HCT116 (cell line): ENCODE measurements at regions not wholly inside any gene's neighbourhood (a gene's known extent, or its start where the extent isn't known, plus 50 kb on each side); places are given as distances from the start of the nearest gene placed in this dataset.

Source experiments
- ATAC-seq: fragments of 200-7000 bp; cut with Tn5 transposase; 2 replicates; pipeline ENCODE4 v1.9.1; 2020; ENCODE audit warnings: mild to moderate bottlenecking, moderate library complexity
- BruUV-seq: library from RNA; stranded (reverse); fragments of 400-500 nt; replicated peaks from 2 replicates; lab custom pipeline; 2021; lab: Mats Ljungman, UMichigan
- CTCF ChIA-PET: fragments of 300-600 bp; sonication (Branson Sonifier 250); formaldehyde crosslinking; loops from one replicate; lab custom pipeline; 2021; ENCODE audit warnings: antibody characterized with exemption; lab: Charles Lee
- POLR2A ChIA-PET: fragments of 300-600, 350-600 bp; sonication (Branson Sonifier 250); formaldehyde crosslinking; loops from one replicate; lab custom pipeline; 2021; ENCODE audit warnings: antibody characterized with exemption; lab: Charles Lee
- RAD21 ChIA-PET, 2 experiments: fragments of 300-600 bp; sonication (Branson Sonifier 250); formaldehyde crosslinking; loops; one replicate each; lab custom pipeline; 2023; ENCODE audit warnings: low total read pairs in 2 of 2; ENCODE audit not compliant: uncharacterized antibody in 2 of 2, unreplicated experiment in 2 of 2, low non-redundant PET in 1 of 2; lab: Charles Lee
- DNase-seq: peaks from one replicate; pipeline ENCODE4 v3.0.0-alpha.2; 2010; ENCODE audit warnings: low read depth, low spot score
- H2AFZ ChIP-seq: fragments of 200-600 bp; shearing (Covaris generic), sonication (generic); 2 replicates; pipeline ENCODE4 v1.6.1; 2017; ENCODE audit warnings: low read depth, mixed run types, mixed read lengths, antibody characterized with exemption, low read length; ENCODE audit not compliant: poor library complexity, severe bottlenecking
- H3K27ac ChIP-seq: 2 replicates; pipeline ENCODE4 v1.5.1; 2012; ENCODE audit warnings: low read depth, low read length
- H3K27me3 ChIP-seq: fragments of 200-600 bp; sonication (generic); 2 replicates; pipeline ENCODE4 v1.6.1; 2016; ENCODE audit warnings: mixed run types, low read length, mixed read lengths; ENCODE audit not compliant: insufficient read depth
- H3K36me3 ChIP-seq, 2 experiments: fragments of 200-500 bp in 1 of 2; fragments of 200-600 bp in 1 of 2; sonication (Bioruptor generic) in 1 of 2; sonication (generic) in 1 of 2; 2 replicates each; pipeline versions ENCODE4 v1.5.1 to v1.6.1; 2014 to 2016; ENCODE audit warnings: low read length in 2 of 2, inconsistent platforms in 1 of 2, mixed read lengths in 1 of 2, mixed run types in 1 of 2; ENCODE audit not compliant: insufficient read depth in 2 of 2, control insufficient read depth in 1 of 2
- H3K4me1 ChIP-seq, 2 experiments: fragments of 200-600 bp in 1 of 2; sonication (generic) in 1 of 2; 2 replicates each; pipeline versions ENCODE4 v1.5.1 to v1.6.1; 2012 to 2017; ENCODE audit warnings: low read length in 2 of 2, inconsistent platforms in 1 of 2, mild to moderate bottlenecking in 1 of 2, mixed read lengths in 1 of 2, mixed run types in 1 of 2, moderate library complexity in 1 of 2; ENCODE audit not compliant: insufficient read depth in 2 of 2, control insufficient read depth in 1 of 2
- H3K4me2 ChIP-seq: fragments of 200-600 bp; sonication (generic); 2 replicates; pipeline ENCODE4 v1.6.1; 2017; ENCODE audit warnings: mixed run types, low read length, mixed read lengths
- H3K4me3 ChIP-seq, 2 experiments: fragments of 200-600 bp in 1 of 2; sonication (generic) in 1 of 2; replicated peaks in 1 of 2; 2 replicates each; pipeline ENCODE4 v1.5.1; 2011 to 2016; ENCODE audit warnings: low read length in 2 of 2, control low read depth in 1 of 2, low read depth in 1 of 2, mild to moderate bottlenecking in 1 of 2, mixed read lengths in 1 of 2, mixed run types in 1 of 2
- H3K79me2 ChIP-seq: fragments of 200-600 bp; sonication (generic); 2 replicates; pipeline ENCODE4 v1.6.1; 2017; ENCODE audit warnings: mild to moderate bottlenecking, mixed run types, low read length, moderate library complexity, mixed read lengths; ENCODE audit not compliant: insufficient read depth
- H3K9ac ChIP-seq: fragments of 200-600 bp; sonication (generic); 2 replicates; pipeline ENCODE4 v1.6.1; 2016; ENCODE audit warnings: low read length, mixed read lengths
- H3K9me2 ChIP-seq: fragments of 200-600 bp; sonication (generic), shearing (Covaris generic); 2 replicates; pipeline ENCODE4 v1.6.1; 2017; ENCODE audit warnings: mixed run types, mild to moderate bottlenecking, moderate library complexity; ENCODE audit not compliant: insufficient read depth
- H3K9me3 ChIP-seq, 2 experiments: fragments of 200-500 bp in 1 of 2; fragments of 200-600 bp in 1 of 2; sonication (Bioruptor generic) in 1 of 2; sonication (generic) in 1 of 2; 2 replicates each; pipeline ENCODE4 v1.6.1; 2014 to 2017; ENCODE audit warnings: low read length in 2 of 2, mixed read lengths in 2 of 2, inconsistent platforms in 1 of 2, low read depth in 1 of 2, mild to moderate bottlenecking in 1 of 2, mixed run types in 1 of 2, moderate library complexity in 1 of 2; ENCODE audit not compliant: control insufficient read depth in 1 of 2, insufficient read depth in 1 of 2
- H4K20me1 ChIP-seq: fragments of 200-600 bp; sonication (generic), shearing (Covaris generic); 2 replicates; pipeline ENCODE4 v1.6.1; 2017; ENCODE audit warnings: mixed run types, mild to moderate bottlenecking, moderate library complexity; ENCODE audit not compliant: insufficient read depth
- CEBPB ChIP-seq: IDR thresholded peaks from 2 replicates; pipeline ENCODE4 v1.6.1; 2012; ENCODE audit warnings: low read depth
- CTCF ChIP-seq, 3 experiments: fragments of 200-600 bp in 1 of 3; sonication (generic) in 1 of 3; IDR thresholded peaks in 2 of 3; conservative IDR thresholded peaks in 1 of 3; 2 replicates each; pipeline ENCODE4 v1.5.1; 2012 to 2017; ENCODE audit warnings: low read depth in 2 of 3, low read length in 2 of 3, antibody characterized with exemption in 1 of 3, borderline replicate concordance in 1 of 3, control low read depth in 1 of 3, mild to moderate bottlenecking in 1 of 3, mixed read lengths in 1 of 3, mixed run types in 1 of 3, moderate library complexity in 1 of 3; ENCODE audit not compliant: insufficient read depth in 1 of 3
- EZH2phosphoT487 ChIP-seq: fragments of 200-600 bp; IDR thresholded peaks from 2 replicates; pipeline ENCODE4 v1.6.1; 2018; ENCODE audit warnings: antibody characterized with exemption, borderline replicate concordance
- FOSL1 ChIP-seq: IDR thresholded peaks from 2 replicates; pipeline ENCODE4 v1.6.1; 2012; ENCODE audit warnings: low read depth
- JUND ChIP-seq: IDR thresholded peaks from 2 replicates; pipeline ENCODE4 v1.6.1; 2012
- POLR2A ChIP-seq: IDR thresholded peaks from 2 replicates; pipeline ENCODE4 v1.7.0; 2011; ENCODE audit warnings: borderline replicate concordance; ENCODE audit not compliant: insufficient read depth, insufficient read length; ENCODE audit errors: extremely low read depth
- POLR2AphosphoS5 ChIP-seq: IDR thresholded peaks from 2 replicates; pipeline ENCODE4 v1.6.1; 2011; ENCODE audit warnings: mild to moderate bottlenecking, low read depth, low read length, moderate library complexity
- SIN3A ChIP-seq: IDR thresholded peaks from 2 replicates; pipeline ENCODE4 v1.6.1; 2012; ENCODE audit warnings: low read depth
- SRF ChIP-seq: IDR thresholded peaks from 2 replicates; pipeline ENCODE4 v1.6.1; 2012; ENCODE audit warnings: low read depth
- TCF7L2 ChIP-seq: IDR thresholded peaks from 2 replicates; pipeline ENCODE4 v1.7.0; 2011; ENCODE audit warnings: borderline replicate concordance, inconsistent platforms; ENCODE audit not compliant: insufficient read depth, insufficient read length; ENCODE audit errors: extremely low read depth
- ZNF274 ChIP-seq: fragments of 200-500 bp; sonication (Bioruptor generic); IDR thresholded peaks from 2 replicates; pipeline ENCODE4 v1.6.1; 2014; ENCODE audit warnings: mild to moderate bottlenecking, low read depth, low read length, inconsistent platforms
- intact Hi-C: fragments of 100-400 bp; cut with micrococcal nuclease; formaldehyde crosslinking; loops from 2 replicates; pipeline ENCODE4 v1.10.0; 2022

GRCh38 chr1:238549137-238549536 lies 658.4 kb upstream of the ZP4 start:
- DNase-seq: no peak
- no peaks in the 10 kb centered on the region for H3K27me3 ChIP-seq
- H2AFZ ChIP-seq: no peak overlapping the region
- H3K36me3 ChIP-seq: no peaks in the 10 kb centered on the region
- H3K27ac ChIP-seq: no peak overlapping the region
- H3K9ac ChIP-seq: no peak overlapping the region
- BruUV-seq: no TSS peak
- no peak for ATAC-seq
- TF ChIP-seq FOSL1 (no peak), ZNF274 (no peak), JUND (no peak), CEBPB (no peak), SRF (no peak), POLR2AphosphoS5 (no peak), POLR2A (no peak), CTCF (IDR thresholded peaks at IDR 0.05 in 2 of 3, conservative IDR thresholded peaks at IDR 0.05 in 1 of 3; ENCODE audit: borderline replicate concordance in 1 of 3, insufficient read depth in 1 of 3, low read depth in 2 of 3, low read length in 2 of 3) (no peak), TCF7L2 (no peak), SIN3A (no peak)
- H3K9me3 ChIP-seq: peaks cover 9 to 24% of the 10 kb centered on the region in 2 experiments; a peak in 2 of 4 replicates
- no peaks in the 10 kb centered on the region for H4K20me1 ChIP-seq
- no peak overlapping the region for H3K4me2 ChIP-seq
- ChIA-PET POLR2A (no interaction called here), RAD21 (no interaction called here), CTCF (no interaction called here)
- H3K4me1 ChIP-seq: no peaks in the 10 kb centered on the region
- H3K79me2 ChIP-seq: no peaks in the 10 kb centered on the region
- no peak overlapping the region for H3K4me3 ChIP-seq
- intact Hi-C loops: no loop called here
- no peaks in the 10 kb centered on the region for H3K9me2 ChIP-seq

GRCh38 chr1:238546118-238546517 lies 655.4 kb upstream of the ZP4 start:
- no TSS peak for BruUV-seq
- H2AFZ ChIP-seq: no peak overlapping the region
- H3K4me1 ChIP-seq: no peaks in the 10 kb centered on the region
- H3K9ac ChIP-seq: no peak overlapping the region
- no peaks in the 10 kb centered on the region for H3K79me2 ChIP-seq
- peaks cover 7 to 19% of the 10 kb centered on the region in 2 experiments; a peak in 2 of 4 replicates for H3K9me3 ChIP-seq
- H3K27ac ChIP-seq: no peak overlapping the region
- no peaks in the 10 kb centered on the region for H3K27me3 ChIP-seq
- H3K9me2 ChIP-seq: no peaks in the 10 kb centered on the region
- ChIA-PET RAD21 (no interaction called here), POLR2A (no interaction called here)
- intact Hi-C loops: no loop called here
- ATAC-seq: no peak
- H3K36me3 ChIP-seq: no peaks in the 10 kb centered on the region
- TF ChIP-seq EZH2phosphoT487: no peak
- TF ChIP-seq, all 23 proteins: peak for 0
- H3K4me2 ChIP-seq: no peak overlapping the region
- H4K20me1 ChIP-seq: no peaks in the 10 kb centered on the region
- no peak for DNase-seq
- CTCF ChIA-PET: no interaction called here
- H3K4me3 ChIP-seq: no peak overlapping the region
